Left renal pelvis (tissue), 4 donors: ENCODE measurements at regions not wholly inside any gene's neighbourhood (a gene's known extent, or its start where the extent isn't known, plus 50 kb on each side); places are given as distances from the start of the nearest gene placed in this dataset.

ENCODE experiments used
- DNase-seq, 4 donors: peaks; one replicate each; pipeline ENCODE4 v3.0.0-alpha.2; 2013; ENCODE audit warnings: low read depth in 4 of 4, low spot score in 3 of 4

- DNase-seq, result no peak
These were observed 60.1 kb upstream of the PRR23E start for GRCh38 chr3:127132876-127133275.

GRCh38 chr3:127133971-127134370, 59.0 kb upstream of the PRR23E start:
- DNase-seq, result no peak

GRCh38 chr3:127134466-127134865, 58.5 kb upstream of the PRR23E start:
- no peak for DNase-seq

GRCh38 chr3:127134887-127135240, 58.1 kb upstream of the PRR23E start:
- DNase-seq, result no peak

GRCh38 chr3:127135241-127136023, 57.5 kb upstream of the PRR23E start:
- DNase-seq, result no peak

GRCh38 chr3:127136024-127136600, 56.8 kb upstream of the PRR23E start:
- no peak for DNase-seq

- DNase-seq, result no peak
These were observed 56.2 kb upstream of the PRR23E start for GRCh38 chr3:127136706-127137105.

- no peak for DNase-seq
These were observed 55.8 kb upstream of the PRR23E start for GRCh38 chr3:127137113-127137512.

- no peak for DNase-seq
These were observed 55.0 kb upstream of the PRR23E start for GRCh38 chr3:127137757-127138536.

- no peak for DNase-seq
These were observed 53.1 kb upstream of the PRR23E start for GRCh38 chr3:127139601-127140500.

GRCh38 chr3:127140501-127141460, 52.1 kb upstream of the PRR23E start:
- no peak for DNase-seq

- no peak for DNase-seq
These were observed 50.8 kb upstream of the PRR23E start for GRCh38 chr3:127141921-127142730.
